ENCODE measurements at regions not wholly inside any gene's neighbourhood (a gene's known extent, or its start where the extent isn't known, plus 50 kb on each side); places are given as distances from the start of the nearest gene placed in this dataset.

DNA sequence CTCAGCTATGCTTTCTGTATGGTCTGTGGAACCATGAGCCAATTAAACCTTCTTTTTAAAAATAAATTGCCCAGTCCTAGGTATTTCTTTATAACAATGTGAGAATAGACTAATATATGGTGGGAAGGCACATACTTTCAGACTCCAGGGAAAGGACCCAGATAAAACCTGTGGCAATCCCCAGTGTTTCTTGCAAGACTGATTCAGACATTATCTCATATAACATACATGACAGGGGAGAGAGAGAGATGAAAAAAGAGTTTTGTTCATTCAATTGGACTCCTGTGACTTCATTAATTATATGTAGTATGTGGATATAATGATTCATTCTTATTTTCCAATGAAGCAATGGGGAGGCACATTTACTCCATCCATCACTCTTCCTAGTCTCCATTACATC is 291.4 kb upstream of the PRKX start:
- DNase-seq (ENCODE audit: low spot score), result no peak
- H3K4me1 ChIP-seq (ENCODE audit: control insufficient read depth in 4 of 4, insufficient read depth in 4 of 4, low read length in 3 of 4), result no peaks in the 10 kb centered on the region
- no peaks in the 10 kb centered on the region for H3K36me3 ChIP-seq (ENCODE audit: control insufficient read depth in 4 of 4, insufficient read depth in 3 of 4, low read depth in 1 of 4, low read length in 3 of 4)
- no peak overlapping the region for H3K27ac ChIP-seq (ENCODE audit: low read depth in 1 of 2, low read length in 2 of 2)
- no peaks in the 10 kb centered on the region for H3K9me3 ChIP-seq (ENCODE audit: control insufficient read depth in 4 of 4, low read length in 3 of 4)
- H3K4me3 ChIP-seq (ENCODE audit: low read depth in 1 of 3, low read length in 3 of 3), result no peak overlapping the region
- H3K27me3 ChIP-seq (ENCODE audit: control insufficient read depth in 4 of 4, insufficient read depth in 4 of 4, low read length in 3 of 4), result no peaks in the 10 kb centered on the region
- TF ChIP-seq FOXA2 (IDR thresholded peaks at IDR 0.05), result no peak
- TF ChIP-seq JUND (IDR thresholded peaks at IDR 0.05), result no peak
- TF ChIP-seq, protein P1, sequence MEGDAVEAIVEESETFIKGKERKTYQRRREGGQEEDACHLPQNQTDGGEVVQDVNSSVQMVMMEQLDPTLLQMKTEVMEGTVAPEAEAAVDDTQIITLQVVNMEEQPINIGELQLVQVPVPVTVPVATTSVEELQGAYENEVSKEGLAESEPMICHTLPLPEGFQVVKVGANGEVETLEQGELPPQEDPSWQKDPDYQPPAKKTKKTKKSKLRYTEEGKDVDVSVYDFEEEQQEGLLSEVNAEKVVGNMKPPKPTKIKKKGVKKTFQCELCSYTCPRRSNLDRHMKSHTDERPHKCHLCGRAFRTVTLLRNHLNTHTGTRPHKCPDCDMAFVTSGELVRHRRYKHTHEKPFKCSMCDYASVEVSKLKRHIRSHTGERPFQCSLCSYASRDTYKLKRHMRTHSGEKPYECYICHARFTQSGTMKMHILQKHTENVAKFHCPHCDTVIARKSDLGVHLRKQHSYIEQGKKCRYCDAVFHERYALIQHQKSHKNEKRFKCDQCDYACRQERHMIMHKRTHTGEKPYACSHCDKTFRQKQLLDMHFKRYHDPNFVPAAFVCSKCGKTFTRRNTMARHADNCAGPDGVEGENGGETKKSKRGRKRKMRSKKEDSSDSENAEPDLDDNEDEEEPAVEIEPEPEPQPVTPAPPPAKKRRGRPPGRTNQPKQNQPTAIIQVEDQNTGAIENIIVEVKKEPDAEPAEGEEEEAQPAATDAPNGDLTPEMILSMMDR (IDR thresholded peaks at IDR 0.05; ENCODE audit: low read depth, low read length, missing input control), result no peak
- no peak for TF ChIP-seq SP1 (IDR thresholded peaks at IDR 0.05)
- TF ChIP-seq RAD21 (IDR thresholded peaks at IDR 0.05), result no peak
- TF ChIP-seq, protein P2, sequence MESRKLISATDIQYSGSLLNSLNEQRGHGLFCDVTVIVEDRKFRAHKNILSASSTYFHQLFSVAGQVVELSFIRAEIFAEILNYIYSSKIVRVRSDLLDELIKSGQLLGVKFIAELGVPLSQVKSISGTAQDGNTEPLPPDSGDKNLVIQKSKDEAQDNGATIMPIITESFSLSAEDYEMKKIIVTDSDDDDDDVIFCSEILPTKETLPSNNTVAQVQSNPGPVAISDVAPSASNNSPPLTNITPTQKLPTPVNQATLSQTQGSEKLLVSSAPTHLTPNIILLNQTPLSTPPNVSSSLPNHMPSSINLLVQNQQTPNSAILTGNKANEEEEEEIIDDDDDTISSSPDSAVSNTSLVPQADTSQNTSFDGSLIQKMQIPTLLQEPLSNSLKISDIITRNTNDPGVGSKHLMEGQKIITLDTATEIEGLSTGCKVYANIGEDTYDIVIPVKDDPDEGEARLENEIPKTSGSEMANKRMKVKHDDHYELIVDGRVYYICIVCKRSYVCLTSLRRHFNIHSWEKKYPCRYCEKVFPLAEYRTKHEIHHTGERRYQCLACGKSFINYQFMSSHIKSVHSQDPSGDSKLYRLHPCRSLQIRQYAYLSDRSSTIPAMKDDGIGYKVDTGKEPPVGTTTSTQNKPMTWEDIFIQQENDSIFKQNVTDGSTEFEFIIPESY (IDR thresholded peaks at IDR 0.05), result no peak
- TF ChIP-seq YY1 (IDR thresholded peaks at IDR 0.05), result no peak
- TF ChIP-seq HNF4A (conservative IDR thresholded peaks at IDR 0.05), result no peak
- TF ChIP-seq RXRA (IDR thresholded peaks at IDR 0.05), result no peak
- TF ChIP-seq, protein P3, sequence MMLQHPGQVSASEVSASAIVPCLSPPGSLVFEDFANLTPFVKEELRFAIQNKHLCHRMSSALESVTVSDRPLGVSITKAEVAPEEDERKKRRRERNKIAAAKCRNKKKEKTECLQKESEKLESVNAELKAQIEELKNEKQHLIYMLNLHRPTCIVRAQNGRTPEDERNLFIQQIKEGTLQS (IDR thresholded peaks at IDR 0.05), result no peak
- no peak for TF ChIP-seq FOXA1 (IDR thresholded peaks at IDR 0.05)
- no peak for TF ChIP-seq MAX (IDR thresholded peaks at IDR 0.05)
- TF ChIP-seq REST (IDR thresholded peaks at IDR 0.05), result no peak
- no peak for TF ChIP-seq GABPA (IDR thresholded peaks at IDR 0.05 in 1 of 2, conservative IDR thresholded peaks at IDR 0.05 in 1 of 2)
- TF ChIP-seq HNF4G (IDR thresholded peaks at IDR 0.05), result no peak
- no peak overlapping the region for H3K9ac ChIP-seq (ENCODE audit: low read depth in 1 of 2, low read length in 2 of 2)

- WGBS, result 84% methylated on average over 1 of the region's 1 CpG
- DNase-seq (ENCODE audit: low spot score), result no peak
- peaks cover 0 to 4% (median 0%) of the 10 kb centered on the region in 4 donors for H3K9me3 ChIP-seq (ENCODE audit: control insufficient read depth in 4 of 4, low read length in 3 of 4)
- no peak overlapping the region for H3K27ac ChIP-seq (ENCODE audit: low read depth in 1 of 2, low read length in 2 of 2)
- H3K4me1 ChIP-seq (ENCODE audit: control insufficient read depth in 4 of 4, insufficient read depth in 4 of 4, low read length in 3 of 4), result no peaks in the 10 kb centered on the region
- no peaks in the 10 kb centered on the region for H3K36me3 ChIP-seq (ENCODE audit: control insufficient read depth in 4 of 4, insufficient read depth in 3 of 4, low read depth in 1 of 4, low read length in 3 of 4)
- H3K4me3 ChIP-seq (ENCODE audit: low read depth in 1 of 3, low read length in 3 of 3), result no peak overlapping the region
- no peak overlapping the region for H3K9ac ChIP-seq (ENCODE audit: low read depth in 1 of 2, low read length in 2 of 2)
- TF ChIP-seq, protein P3 (IDR thresholded peaks at IDR 0.05), result no peak
- TF ChIP-seq RAD21 (IDR thresholded peaks at IDR 0.05) (no peak), FOXA1 (IDR thresholded peaks at IDR 0.05) (no peak)
- TF ChIP-seq, protein P1 (IDR thresholded peaks at IDR 0.05; ENCODE audit: low read depth, low read length, missing input control), result no peak
- H3K27me3 ChIP-seq (ENCODE audit: control insufficient read depth in 4 of 4, insufficient read depth in 4 of 4, low read length in 3 of 4), result no peaks in the 10 kb centered on the region
Observed at GRCh38 chrX:3994315-3994714, 280.9 kb upstream of the PRKX start.

Data from liver (tissue), 8 donors.